ENCODE measurements at regions not wholly inside any gene's neighbourhood (a gene's known extent, or its start where the extent isn't known, plus 50 kb on each side); places are given as distances from the start of the nearest gene placed in this dataset.

DNA sequence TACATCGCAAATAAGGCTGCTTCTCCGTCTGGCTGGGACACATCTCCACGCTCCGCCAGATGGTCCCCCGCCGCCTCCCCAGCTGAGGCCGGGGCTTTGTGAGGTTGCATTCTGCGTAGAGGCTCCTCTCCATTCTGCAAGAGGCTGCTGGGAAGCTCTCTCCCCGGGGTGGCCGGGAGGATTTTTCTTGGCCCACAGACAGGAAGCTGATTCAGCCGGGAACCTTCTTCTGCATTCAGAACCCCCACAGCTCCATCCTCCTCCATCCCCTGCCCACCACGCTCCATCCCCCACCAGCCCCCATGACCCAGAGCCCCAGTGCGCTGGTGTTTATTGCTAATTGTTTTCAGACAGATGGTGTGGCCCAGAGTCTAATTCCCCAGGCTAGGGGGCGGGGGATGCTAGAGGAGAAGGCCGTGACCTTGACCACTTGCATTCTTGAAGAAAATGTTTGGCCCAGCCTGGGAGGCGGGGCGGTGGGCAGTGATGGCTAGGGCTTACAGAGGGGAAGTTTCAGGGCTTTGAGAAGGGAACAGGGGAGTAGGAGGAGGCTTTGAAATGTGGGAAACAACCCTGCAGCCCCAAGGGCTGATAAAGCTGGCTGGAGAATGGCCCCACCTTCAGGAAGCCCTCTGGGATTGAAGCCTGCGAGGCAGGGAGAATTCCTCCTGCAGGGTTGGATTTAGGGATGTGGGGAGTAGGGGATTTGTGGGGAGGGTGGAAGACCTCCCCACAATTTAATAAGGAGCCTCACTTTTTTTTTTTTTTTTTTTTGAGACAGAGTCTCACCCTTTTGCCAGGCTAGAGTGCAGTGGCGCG is 88.5 kb upstream of the NCOR2 start:
- no peaks in the 10 kb centered on the region for H3K79me1 ChIP-seq (ENCODE audit: low read depth in 1 of 2, low read length in 2 of 2)
- H3K4ac ChIP-seq (ENCODE audit: low read depth, low read length), result peak overlapping the region; percentile 98
- peak overlapping the region; percentile 99 for H2AK5ac ChIP-seq (ENCODE audit: low read depth, low read length)
- peak overlapping the region; percentile 94 for H3K23ac ChIP-seq (ENCODE audit: low read depth, low read length)
- H2AK9ac ChIP-seq (replicated peaks; ENCODE audit: low read depth, low read length, poor library complexity), result peak overlapping the region; percentile 96
- peak overlapping the region; percentile 63 for H3K18ac ChIP-seq (ENCODE audit: low read depth, low read length)
- H3K9me1 ChIP-seq (ENCODE audit: insufficient read depth, low read length), result peaks cover 2% of the 10 kb centered on the region; the same call in 1 of the 2 replicates
- peak; percentile 87 for ATAC-seq (ENCODE audit: low read depth)
- H3K4me2 ChIP-seq (ENCODE audit: low read depth, low read length), result peak overlapping the region; percentile 60
- peak overlapping the region; percentile 60 for H4K5ac ChIP-seq (ENCODE audit: low read depth, low read length)
- peak overlapping the region; percentile 82 to 87 for H4K8ac ChIP-seq (ENCODE audit: low read depth in 2 of 2, low read length in 2 of 2)
- H3K27ac ChIP-seq (ENCODE audit: insufficient read depth, low read length), result peak overlapping the region; percentile 95
- no peaks in the 10 kb centered on the region for H3K27me3 ChIP-seq (ENCODE audit: control insufficient read depth, insufficient read depth, low read length)
- peak; percentile 93 for DNase-seq
- intact Hi-C loops (cut with micrococcal nuclease) (loop anchor here (5.0 to 10.0 kb wide), 2 partner anchors 89 to 109 kb away; partner anchors contain the start of gene NCOR2), in situ Hi-C loops (cut with MboI; ENCODE audit: low sequenced_read_pairs) (no loop called here), dilution Hi-C loops (cut with HindIII; ENCODE audit: low sequenced_read_pairs, unreplicated experiment) (no loop called here)
- peak overlapping the region; percentile 98 for H4K91ac ChIP-seq (ENCODE audit: insufficient read depth, low read depth, low read length)
- peak overlapping the region; percentile 97; the same call in 2 of the 3 replicates for H2BK15ac ChIP-seq (ENCODE audit: low read depth, low read length)
- H3K4me3 ChIP-seq (ENCODE audit: insufficient read depth, low read depth, low read length), result no peak overlapping the region
- 0% methylated on average over 3 of the region's 20 CpGs; no CpG with 5 or more reads in 1 of the 2 experiments for WGBS, 2 experiments (ENCODE audit: extremely low coverage in 2 of 2, insufficient read length in 1 of 2)
- no peaks in the 10 kb centered on the region for H4K20me1 ChIP-seq (ENCODE audit: insufficient read depth, low read length)
- H2BK5ac ChIP-seq (ENCODE audit: low read depth, low read length, poor library complexity, severe bottlenecking), result peak overlapping the region; percentile 89
- peak overlapping the region; percentile 45 for H3K9ac ChIP-seq (ENCODE audit: low read depth, low read length)
- H3K14ac ChIP-seq (replicated peaks; ENCODE audit: low read depth, low read length), result peak overlapping the region; percentile 82
- CTCF ChIA-PET, result no interaction called here
- no peaks in the 10 kb centered on the region for H3K36me3 ChIP-seq (ENCODE audit: control insufficient read depth, insufficient read depth, low read length)
- peak overlapping the region; percentile 97 for H2BK120ac ChIP-seq (ENCODE audit: low read depth, low read length)
- H2BK20ac ChIP-seq (ENCODE audit: low read depth, low read length), result peak overlapping the region; percentile 98
- no peaks in the 10 kb centered on the region for H3K9me3 ChIP-seq (ENCODE audit: control insufficient read depth, insufficient read depth, low read length)
- H2AFZ ChIP-seq (replicated peaks; ENCODE audit: low read length, poor library complexity), result peak overlapping the region; percentile 90
- peaks cover 25% of the 10 kb centered on the region for H3K4me1 ChIP-seq (ENCODE audit: control insufficient read depth, insufficient read depth, low read length)
- H3K56ac ChIP-seq (ENCODE audit: extremely low read depth, insufficient read depth, low read length), result peak overlapping the region; percentile 70; the same call in 1 of the 2 replicates
- POLR2A ChIA-PET (ENCODE audit: unreplicated experiment), result no interaction called here
- no TSS peak for BruUV-seq (replicated peaks)
- TF ChIP-seq, protein P1, sequence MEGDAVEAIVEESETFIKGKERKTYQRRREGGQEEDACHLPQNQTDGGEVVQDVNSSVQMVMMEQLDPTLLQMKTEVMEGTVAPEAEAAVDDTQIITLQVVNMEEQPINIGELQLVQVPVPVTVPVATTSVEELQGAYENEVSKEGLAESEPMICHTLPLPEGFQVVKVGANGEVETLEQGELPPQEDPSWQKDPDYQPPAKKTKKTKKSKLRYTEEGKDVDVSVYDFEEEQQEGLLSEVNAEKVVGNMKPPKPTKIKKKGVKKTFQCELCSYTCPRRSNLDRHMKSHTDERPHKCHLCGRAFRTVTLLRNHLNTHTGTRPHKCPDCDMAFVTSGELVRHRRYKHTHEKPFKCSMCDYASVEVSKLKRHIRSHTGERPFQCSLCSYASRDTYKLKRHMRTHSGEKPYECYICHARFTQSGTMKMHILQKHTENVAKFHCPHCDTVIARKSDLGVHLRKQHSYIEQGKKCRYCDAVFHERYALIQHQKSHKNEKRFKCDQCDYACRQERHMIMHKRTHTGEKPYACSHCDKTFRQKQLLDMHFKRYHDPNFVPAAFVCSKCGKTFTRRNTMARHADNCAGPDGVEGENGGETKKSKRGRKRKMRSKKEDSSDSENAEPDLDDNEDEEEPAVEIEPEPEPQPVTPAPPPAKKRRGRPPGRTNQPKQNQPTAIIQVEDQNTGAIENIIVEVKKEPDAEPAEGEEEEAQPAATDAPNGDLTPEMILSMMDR (conservative IDR thresholded peaks at IDR 0.05; ENCODE audit: low read depth, low read length), result 0 out of 2 replicates have a peak, but pooled peaks have one; percentile 21
- TF ChIP-seq NFE2L2 (IDR thresholded peaks at IDR 0.05; ENCODE audit: low read depth, low read length) (no peak), FOS (IDR thresholded peaks at IDR 0.05; ENCODE audit: low read depth, low read length) (peak; percentile 35; the same call in 1 of the 2 replicates), BHLHE40 (IDR thresholded peaks at IDR 0.05; ENCODE audit: low read depth, low read length) (no peak), RAD21 (IDR thresholded peaks at IDR 0.05; ENCODE audit: low read length) (peak; percentile 38; the same call in 1 of the 2 replicates), MAFK (IDR thresholded peaks at IDR 0.05; ENCODE audit: low read depth, low read length) (no peak), POLR2A (IDR thresholded peaks at IDR 0.05; ENCODE audit: low read depth, low read length) (0 out of 2 replicates have a peak, but pooled peaks have one; percentile 24), RCOR1 (IDR thresholded peaks at IDR 0.05; ENCODE audit: insufficient replicate concordance, low read length) (no peak), MAZ (IDR thresholded peaks at IDR 0.05; ENCODE audit: borderline replicate concordance, low read depth, low read length) (peak; percentile 79; the same call in 1 of the 2 replicates), CHD1 (IDR thresholded peaks at IDR 0.05; ENCODE audit: low read depth, low read length) (no peak), MXI1 (IDR thresholded peaks at IDR 0.05; ENCODE audit: borderline replicate concordance, low read depth, low read length) (no peak), SMC3 (IDR thresholded peaks at IDR 0.05; ENCODE audit: low read depth, low read length) (no peak; the same call in 1 of the 2 replicates)
- TF ChIP-seq, protein P2, sequence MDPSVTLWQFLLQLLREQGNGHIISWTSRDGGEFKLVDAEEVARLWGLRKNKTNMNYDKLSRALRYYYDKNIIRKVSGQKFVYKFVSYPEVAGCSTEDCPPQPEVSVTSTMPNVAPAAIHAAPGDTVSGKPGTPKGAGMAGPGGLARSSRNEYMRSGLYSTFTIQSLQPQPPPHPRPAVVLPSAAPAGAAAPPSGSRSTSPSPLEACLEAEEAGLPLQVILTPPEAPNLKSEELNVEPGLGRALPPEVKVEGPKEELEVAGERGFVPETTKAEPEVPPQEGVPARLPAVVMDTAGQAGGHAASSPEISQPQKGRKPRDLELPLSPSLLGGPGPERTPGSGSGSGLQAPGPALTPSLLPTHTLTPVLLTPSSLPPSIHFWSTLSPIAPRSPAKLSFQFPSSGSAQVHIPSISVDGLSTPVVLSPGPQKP (IDR thresholded peaks at IDR 0.05; ENCODE audit: borderline replicate concordance, low read depth, low read length), result no peak
- TF ChIP-seq, protein P3, sequence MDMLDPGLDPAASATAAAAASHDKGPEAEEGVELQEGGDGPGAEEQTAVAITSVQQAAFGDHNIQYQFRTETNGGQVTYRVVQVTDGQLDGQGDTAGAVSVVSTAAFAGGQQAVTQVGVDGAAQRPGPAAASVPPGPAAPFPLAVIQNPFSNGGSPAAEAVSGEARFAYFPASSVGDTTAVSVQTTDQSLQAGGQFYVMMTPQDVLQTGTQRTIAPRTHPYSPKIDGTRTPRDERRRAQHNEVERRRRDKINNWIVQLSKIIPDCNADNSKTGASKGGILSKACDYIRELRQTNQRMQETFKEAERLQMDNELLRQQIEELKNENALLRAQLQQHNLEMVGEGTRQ (IDR thresholded peaks at IDR 0.05; ENCODE audit: low read depth, low read length), result no peak

Measured in IMR-90 (cell line).